ENCODE measurements at regions not wholly inside any gene's neighbourhood (a gene's known extent, or its start where the extent isn't known, plus 50 kb on each side); places are given as distances from the start of the nearest gene placed in this dataset.
A peak's percentile ranks its signal among the peaks of the same experiment; 100 is the strongest.

- TF ChIP-seq ZBTB10 (tag by site-specific recombination; IDR thresholded peaks at IDR 0.05) (no peak), TRIM28 (IDR thresholded peaks at IDR 0.05; ENCODE audit: borderline replicate concordance, low read length) (no peak), ZNF19 (tag by site-specific recombination; IDR thresholded peaks at IDR 0.05; ENCODE audit: low read depth) (no peak)
Measured at GRCh38 chr1:181417915-181418314, 65.4 kb upstream of the CACNA1E start (continued).

- CTCF ChIA-PET = interaction anchor here (0.6 to 1.5 kb wide), 27 partner anchors 10 to 894 kb away, joined by 3 to 15 read pairs (median 4); no protein-coding TSS in a partner anchor
- no peaks in the 10 kb centered on the region for H3K4me1 ChIP-seq (ENCODE audit: control insufficient read depth, insufficient read depth, low read length)
- POLR2A ChIA-PET = no interaction called here
Measured at GRCh38 chr1:181423301-181423918, 59.9 kb upstream of the CACNA1E start.

More at GRCh38 chr1:181423301-181423918, 59.9 kb upstream of the CACNA1E start:
- no peak for TF ChIP-seq ZNF768 (tag by site-specific recombination; IDR thresholded peaks at IDR 0.05)
- no peak for TF ChIP-seq ZIC2 (tag by site-specific recombination; IDR thresholded peaks at IDR 0.05)
- TF ChIP-seq ZNF654 (tag by site-specific recombination; IDR thresholded peaks at IDR 0.05; ENCODE audit: low read depth) = peak; percentile 22
- 0 out of 2 replicates have a peak, but pooled peaks have one; percentile 42 for TF ChIP-seq CTCF (tag by site-specific recombination; IDR thresholded peaks at IDR 0.05)
- TF ChIP-seq PRDM10 (tag by site-specific recombination; IDR thresholded peaks at IDR 0.05) = peak; percentile 34; the same call in 1 of the 2 replicates
- no peak for TF ChIP-seq ZNF404 (tag by site-specific recombination; IDR thresholded peaks at IDR 0.05)
- Histone ChIP-seq H3K36me3 (ENCODE audit: control insufficient read depth in 2 of 2, insufficient read depth in 1 of 2, low read length in 2 of 2) (no peaks in the 10 kb centered on the region), H3K27ac (ENCODE audit: extremely low read depth, low read depth, low read length) (no peak overlapping the region), H3K4me3 (ENCODE audit: low read depth, low read length) (no peak overlapping the region), H3K9me3 (ENCODE audit: control insufficient read depth, insufficient read depth, low read depth, low read length) (no peaks in the 10 kb centered on the region)
